K562 (cell line): ENCODE measurements at regions not wholly inside any gene's neighbourhood (a gene's known extent, or its start where the extent isn't known, plus 50 kb on each side); places are given as distances from the start of the nearest gene placed in this dataset.
"Not testable (repeated sequence)": the region's sequence is repeated elsewhere in the genome, so short reads cannot be mapped to it uniquely, and the experiment has no call there.

Experiments
- ATAC-seq: fragments of 200-7000 bp; cut with Tn5 transposase; 3 replicates; pipeline ENCODE4 v1.9.1; 2020; ENCODE audit warnings: moderate library complexity
- BruUV-seq: library from RNA; stranded (reverse); fragments of 400-500 nt; replicated peaks from 2 replicates; lab custom pipeline; 2021; lab: Mats Ljungman, UMichigan
- CTCF ChIA-PET: fragments of 300-600 bp; formaldehyde crosslinking; extraction: SDS; loops from one replicate; lab custom pipeline; 2021; ENCODE audit warnings: low intra/inter-chr PET ratio; lab: Yijun Ruan, JAX
- POLR2A ChIA-PET: fragments of 300-600, 350-650 bp; sonication (Branson Sonifier 250); formaldehyde crosslinking; extraction: SDS; loops from one replicate; lab custom pipeline; 2021; ENCODE audit warnings: antibody characterized with exemption, inconsistent platforms; lab: Yijun Ruan, JAX
- DNase-seq, 4 experiments: peaks; one replicate each; pipeline versions ENCODE4 v3.0.0 to v3.0.0-alpha.2; 2011 to 2018; ENCODE audit warnings: low spot score in 3 of 4, mixed read lengths in 3 of 4; ENCODE audit errors: extremely low read depth in 1 of 4
- FAIRE-seq: peaks from 2 replicates; lab custom pipeline; 2011; peaks lifted over from hg19 to GRCh38; lab: Jason Lieb, UNC
- H2AFZ ChIP-seq: 2 replicates; pipeline ENCODE4 v1.6.0; 2011; ENCODE audit warnings: low read depth, low read length, control low read depth, inconsistent platforms
- H3K27ac ChIP-seq: fragments of 200-600 bp; 3 replicates; pipeline ENCODE4 v1.8.0; 2011; ENCODE audit warnings: low read depth, mild to moderate bottlenecking, control low read depth, inconsistent platforms, low read length, moderate library complexity, mixed read lengths; ENCODE audit errors: extremely low read depth
- H3K27me3 ChIP-seq, 2 experiments: fragments of 300-600 bp in 1 of 2; 2 replicates in 1 of 2; 3 replicates in 1 of 2; pipeline versions ENCODE4 v1.6.0 to v1.8.0; 2011; ENCODE audit warnings: inconsistent platforms in 2 of 2, low read length in 2 of 2, mild to moderate bottlenecking in 1 of 2, mixed read lengths in 1 of 2, moderate library complexity in 1 of 2; ENCODE audit not compliant: control insufficient read depth in 2 of 2, insufficient read depth in 2 of 2
- H3K36me3 ChIP-seq: fragments of 300-600 bp; 3 replicates; pipeline ENCODE4 v1.8.0; 2011; ENCODE audit warnings: mild to moderate bottlenecking, low read length, inconsistent platforms; ENCODE audit not compliant: control insufficient read depth, insufficient read depth
- H3K4me1 ChIP-seq, 2 experiments: fragments of 200-600 bp in 1 of 2; replicated peaks in 1 of 2; 2 replicates in 1 of 2; 3 replicates in 1 of 2; pipeline versions ENCODE4 v1.5.1 to v1.8.0; 2011; ENCODE audit warnings: inconsistent platforms in 2 of 2, low read length in 2 of 2, mild to moderate bottlenecking in 1 of 2, mixed read lengths in 1 of 2, moderate library complexity in 1 of 2; ENCODE audit not compliant: control insufficient read depth in 2 of 2, insufficient read depth in 2 of 2
- H3K4me2 ChIP-seq: 2 replicates; pipeline ENCODE4 v1.6.1; 2011; ENCODE audit warnings: low read length, control low read depth, inconsistent platforms, mixed read lengths; ENCODE audit not compliant: insufficient read depth
- H3K4me3 ChIP-seq: fragments of 200-600 bp; sonication (generic), shearing (Covaris generic); 2 replicates; pipeline ENCODE4 v1.5.1; 2016; ENCODE audit warnings: control low read depth, inconsistent platforms
- H3K79me2 ChIP-seq: fragments of 200-600 bp; 3 replicates; pipeline ENCODE4 v1.8.0; 2011; ENCODE audit warnings: low read length, inconsistent platforms; ENCODE audit not compliant: control insufficient read depth, insufficient read depth
- H3K9ac ChIP-seq, 2 experiments: 2 replicates each; pipeline versions ENCODE4 v1.6.0 to v1.6.1; 2011; ENCODE audit warnings: low read depth in 2 of 2, low read length in 2 of 2, control low read depth in 1 of 2, inconsistent platforms in 1 of 2, mild to moderate bottlenecking in 1 of 2, mixed read lengths in 1 of 2; ENCODE audit not compliant: insufficient read depth in 1 of 2
- H3K9me1 ChIP-seq: one replicate; pipeline ENCODE4 v1.6.0; 2011; ENCODE audit warnings: inconsistent platforms, mild to moderate bottlenecking, low read length, moderate library complexity; ENCODE audit not compliant: control insufficient read depth, insufficient read depth
- H3K9me3 ChIP-seq: replicated peaks from 2 replicates; pipeline ENCODE4 v1.5.1; 2011; ENCODE audit warnings: low read depth, low read length, inconsistent platforms; ENCODE audit not compliant: control insufficient read depth, insufficient read depth
- H4K20me1 ChIP-seq: replicated peaks from 2 replicates; pipeline ENCODE4 v1.6.1; 2011; ENCODE audit warnings: low read length, inconsistent platforms, mixed read lengths; ENCODE audit not compliant: control insufficient read depth, insufficient read depth
- ARID2 ChIP-seq: fragments of 450-650 bp; IDR thresholded peaks from 2 replicates; pipeline ENCODE4 v1.6.1; 2017; ENCODE audit warnings: antibody characterized with exemption, mild to moderate bottlenecking
- CCAR2 ChIP-seq: fragments of 200-400 bp; formaldehyde crosslinking; IDR thresholded peaks from 2 replicates; pipeline ENCODE4 v1.6.1; 2017; ENCODE audit warnings: mild to moderate bottlenecking, low read depth, low read length
- ERF ChIP-seq: fragments of 450-650 bp; formaldehyde crosslinking; IDR thresholded peaks from 2 replicates; pipeline ENCODE4 v1.4.0; 2020; ENCODE audit warnings: mild to moderate bottlenecking, mixed read lengths
- ESRRA ChIP-seq: fragments of 450-650 bp; IDR thresholded peaks from 2 replicates; pipeline ENCODE4 v1.6.1; 2014; ENCODE audit warnings: low read depth, mild to moderate bottlenecking, moderate library complexity, borderline replicate concordance
- ILK ChIP-seq: fragments of 450-650 bp; IDR thresholded peaks from 2 replicates; pipeline ENCODE4 v1.6.1; 2016; ENCODE audit warnings: missing genetic modification characterization, low read depth, mild to moderate bottlenecking, missing compliant biosample characterization, moderate library complexity, borderline replicate concordance
- NCOA6 ChIP-seq: fragments of 450-650 bp; IDR thresholded peaks from 2 replicates; pipeline ENCODE4 v1.6.1; 2017; ENCODE audit warnings: mild to moderate bottlenecking
- PTRF ChIP-seq: fragments of 450-650 bp; IDR thresholded peaks from 2 replicates; pipeline ENCODE4 v1.6.1; 2016; ENCODE audit warnings: mild to moderate bottlenecking, missing genetic modification characterization, missing compliant biosample characterization
- whole genome bisulfite sequencing: fragments of 100-300 bp; shearing (Covaris generic); methylation state at CpG from one replicate; pipeline ENCODE4 v1.1.6; 2016; ENCODE audit warnings: low coverage, mixed read lengths; ENCODE audit not compliant: insufficient coverage; ENCODE audit errors: missing lambda C conversion rate; 5-methylcytosine and 5-hydroxymethylcytosine counted together
- in situ Hi-C: fragments of 300-500 bp; cut with MboI; formaldehyde crosslinking; loops from 4 replicates; pipeline ENCODE4 v1.15.0; 2018; ENCODE audit warnings: inconsistent platforms, mixed read lengths
- intact Hi-C: fragments of 100-400 bp; cut with micrococcal nuclease; formaldehyde crosslinking; loops from 2 replicates; pipeline ENCODE4 v1.14.2; 2022
- TF ChIP-seq, protein P1 (sequence below): sonication (generic); formaldehyde crosslinking; IDR thresholded peaks from 2 replicates; pipeline ENCODE4 v1.8.1; 2023; ENCODE audit warnings: mild to moderate bottlenecking, missing genetic modification reagents
- TF ChIP-seq, protein P2 (sequence below): sonication (generic); formaldehyde crosslinking; IDR thresholded peaks from 2 replicates; pipeline ENCODE4 v1.8.1; 2023; ENCODE audit warnings: mild to moderate bottlenecking, missing genetic modification reagents
- TF ChIP-seq, protein P3 (sequence below): fragments of 450-650 bp; IDR thresholded peaks from 2 replicates; pipeline ENCODE4 v1.6.1; 2018; ENCODE audit warnings: mild to moderate bottlenecking, low read depth; ENCODE audit not compliant: partially characterized antibody
- TF ChIP-seq, protein P4 (sequence below): sonication (generic); formaldehyde crosslinking; IDR thresholded peaks from 2 replicates; pipeline ENCODE4 v1.8.1; 2022; ENCODE audit warnings: missing genetic modification reagents

DNA sequence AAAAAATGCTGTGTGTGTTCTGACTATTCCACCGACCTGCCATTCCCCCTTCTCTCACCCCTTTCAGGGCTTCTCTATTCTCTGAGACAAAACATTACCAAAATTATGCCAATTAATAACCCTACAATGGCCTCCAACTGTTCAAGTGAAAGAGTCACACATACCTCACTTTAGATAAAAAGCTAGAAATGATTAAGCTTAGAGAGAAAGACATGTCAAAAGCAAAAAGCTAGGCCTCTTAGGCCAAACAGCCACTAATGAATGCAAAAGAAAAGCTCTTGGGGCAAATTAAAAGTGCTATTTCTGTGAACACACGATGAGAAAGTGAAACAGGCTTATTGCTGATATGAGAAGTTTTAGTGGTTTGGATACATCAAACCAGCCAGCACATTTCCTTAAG lies 279.6 kb upstream of the GRAMD2B start:
- Histone ChIP-seq H3K9ac (no peak overlapping the region), H2AFZ (no peak overlapping the region), H3K9me1 (no peaks in the 10 kb centered on the region), H3K4me3 (no peak overlapping the region), H4K20me1 (no peaks in the 10 kb centered on the region), H3K4me1 (no peaks in the 10 kb centered on the region), H3K36me3 (no peaks in the 10 kb centered on the region), H3K9me3 (no peaks in the 10 kb centered on the region), H3K4me2 (no peak overlapping the region), H3K79me2 (no peaks in the 10 kb centered on the region), H3K27ac (no peak overlapping the region), H3K27me3 (no peaks in the 10 kb centered on the region)
- CTCF ChIA-PET: no interaction called here
- no TSS peak for BruUV-seq
- in situ Hi-C loops (no loop called here), intact Hi-C loops (no loop called here)
- no peak for DNase-seq
- ATAC-seq: no peak
- WGBS: 0% methylated on average over 2 of the region's 2 CpGs
- POLR2A ChIA-PET: interaction anchor here (0.6 kb wide), 1 partner anchor 94 kb away, joined by 3 read pairs; no protein-coding TSS in a partner anchor
- FAIRE-seq: no peak
- TF ChIP-seq CCAR2: no peak
- TF ChIP-seq, protein P1, sequence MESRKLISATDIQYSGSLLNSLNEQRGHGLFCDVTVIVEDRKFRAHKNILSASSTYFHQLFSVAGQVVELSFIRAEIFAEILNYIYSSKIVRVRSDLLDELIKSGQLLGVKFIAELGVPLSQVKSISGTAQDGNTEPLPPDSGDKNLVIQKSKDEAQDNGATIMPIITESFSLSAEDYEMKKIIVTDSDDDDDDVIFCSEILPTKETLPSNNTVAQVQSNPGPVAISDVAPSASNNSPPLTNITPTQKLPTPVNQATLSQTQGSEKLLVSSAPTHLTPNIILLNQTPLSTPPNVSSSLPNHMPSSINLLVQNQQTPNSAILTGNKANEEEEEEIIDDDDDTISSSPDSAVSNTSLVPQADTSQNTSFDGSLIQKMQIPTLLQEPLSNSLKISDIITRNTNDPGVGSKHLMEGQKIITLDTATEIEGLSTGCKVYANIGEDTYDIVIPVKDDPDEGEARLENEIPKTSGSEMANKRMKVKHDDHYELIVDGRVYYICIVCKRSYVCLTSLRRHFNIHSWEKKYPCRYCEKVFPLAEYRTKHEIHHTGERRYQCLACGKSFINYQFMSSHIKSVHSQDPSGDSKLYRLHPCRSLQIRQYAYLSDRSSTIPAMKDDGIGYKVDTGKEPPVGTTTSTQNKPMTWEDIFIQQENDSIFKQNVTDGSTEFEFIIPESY (CRISPR knock-in tag): no peak
- TF ChIP-seq ESRRA: no peak
- no peak for TF ChIP-seq ARID2
- TF ChIP-seq NCOA6: no peak
- no peak for TF ChIP-seq PTRF (tag)
- no peak for TF ChIP-seq ILK (tag)
- TF ChIP-seq, protein P2, sequence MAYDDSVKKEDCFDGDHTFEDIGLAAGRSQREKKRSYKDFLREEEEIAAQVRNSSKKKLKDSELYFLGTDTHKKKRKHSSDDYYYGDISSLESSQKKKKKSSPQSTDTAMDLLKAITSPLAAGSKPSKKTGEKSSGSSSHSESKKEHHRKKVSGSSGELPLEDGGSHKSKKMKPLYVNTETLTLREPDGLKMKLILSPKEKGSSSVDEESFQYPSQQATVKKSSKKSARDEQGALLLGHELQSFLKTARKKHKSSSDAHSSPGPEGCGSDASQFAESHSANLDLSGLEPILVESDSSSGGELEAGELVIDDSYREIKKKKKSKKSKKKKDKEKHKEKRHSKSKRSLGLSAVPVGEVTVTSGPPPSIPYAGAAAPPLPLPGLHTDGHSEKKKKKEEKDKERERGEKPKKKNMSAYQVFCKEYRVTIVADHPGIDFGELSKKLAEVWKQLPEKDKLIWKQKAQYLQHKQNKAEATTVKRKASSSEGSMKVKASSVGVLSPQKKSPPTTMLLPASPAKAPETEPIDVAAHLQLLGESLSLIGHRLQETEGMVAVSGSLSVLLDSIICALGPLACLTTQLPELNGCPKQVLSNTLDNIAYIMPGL (CRISPR knock-in tag): no peak
- TF ChIP-seq, protein P3, sequence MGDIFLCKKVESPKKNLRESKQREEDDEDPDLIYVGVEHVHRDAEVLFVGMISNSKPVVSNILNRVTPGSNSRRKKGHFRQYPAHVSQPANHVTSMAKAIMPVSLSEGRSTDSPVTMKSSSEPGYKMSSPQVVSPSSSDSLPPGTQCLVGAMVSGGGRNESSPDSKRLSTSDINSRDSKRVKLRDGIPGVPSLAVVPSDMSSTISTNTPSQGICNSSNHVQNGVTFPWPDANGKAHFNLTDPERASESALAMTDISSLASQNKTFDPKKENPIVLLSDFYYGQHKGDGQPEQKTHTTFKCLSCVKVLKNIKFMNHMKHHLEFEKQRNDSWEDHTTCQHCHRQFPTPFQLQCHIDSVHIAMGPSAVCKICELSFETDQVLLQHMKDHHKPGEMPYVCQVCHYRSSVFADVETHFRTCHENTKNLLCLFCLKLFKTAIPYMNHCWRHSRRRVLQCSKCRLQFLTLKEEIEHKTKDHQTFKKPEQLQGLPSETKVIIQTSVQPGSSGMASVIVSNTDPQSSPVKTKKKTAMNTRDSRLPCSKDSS: no peak
- TF ChIP-seq ERF (CRISPR knock-in tag): no peak
- TF ChIP-seq, protein P4, sequence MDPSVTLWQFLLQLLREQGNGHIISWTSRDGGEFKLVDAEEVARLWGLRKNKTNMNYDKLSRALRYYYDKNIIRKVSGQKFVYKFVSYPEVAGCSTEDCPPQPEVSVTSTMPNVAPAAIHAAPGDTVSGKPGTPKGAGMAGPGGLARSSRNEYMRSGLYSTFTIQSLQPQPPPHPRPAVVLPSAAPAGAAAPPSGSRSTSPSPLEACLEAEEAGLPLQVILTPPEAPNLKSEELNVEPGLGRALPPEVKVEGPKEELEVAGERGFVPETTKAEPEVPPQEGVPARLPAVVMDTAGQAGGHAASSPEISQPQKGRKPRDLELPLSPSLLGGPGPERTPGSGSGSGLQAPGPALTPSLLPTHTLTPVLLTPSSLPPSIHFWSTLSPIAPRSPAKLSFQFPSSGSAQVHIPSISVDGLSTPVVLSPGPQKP (CRISPR knock-in tag): no peak

DNA sequence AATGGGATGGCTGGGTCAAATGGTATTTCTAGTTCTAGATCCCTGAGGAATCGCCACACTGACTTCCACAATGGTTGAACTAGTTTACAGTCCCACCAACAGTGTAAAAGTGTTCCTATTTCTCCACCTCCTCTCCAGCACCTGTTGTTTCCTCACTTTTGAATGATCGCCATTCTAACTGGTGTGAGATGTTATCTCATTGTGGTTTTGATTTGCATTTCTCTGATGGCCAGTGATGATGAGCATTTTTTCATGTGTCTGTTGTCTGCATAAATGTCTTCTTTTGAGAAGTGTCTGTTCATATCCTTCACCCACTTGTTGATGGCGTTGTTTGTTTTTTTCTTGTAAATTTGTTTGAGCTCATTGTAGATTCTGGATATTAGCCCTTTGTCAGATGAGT lies 272.9 kb upstream of the GRAMD2B start:
- H3K4me2 ChIP-seq, H3K9me1 ChIP-seq, intact Hi-C loops, in situ Hi-C loops, H3K9ac ChIP-seq, POLR2A ChIA-PET, H3K4me3 ChIP-seq, H3K9me3 ChIP-seq, BruUV-seq, H2AFZ ChIP-seq, H3K27ac ChIP-seq, H4K20me1 ChIP-seq, H3K4me1 ChIP-seq, H3K27me3 ChIP-seq, H3K36me3 ChIP-seq, CTCF ChIA-PET, H3K79me2 ChIP-seq, ATAC-seq, DNase-seq, FAIRE-seq: not testable (repeated sequence)
- 4% methylated on average over 2 of the region's 3 CpGs for WGBS
